ENCODE measurements at regions not wholly inside any gene's neighbourhood (a gene's known extent, or its start where the extent isn't known, plus 50 kb on each side); places are given as distances from the start of the nearest gene placed in this dataset.

DNA sequence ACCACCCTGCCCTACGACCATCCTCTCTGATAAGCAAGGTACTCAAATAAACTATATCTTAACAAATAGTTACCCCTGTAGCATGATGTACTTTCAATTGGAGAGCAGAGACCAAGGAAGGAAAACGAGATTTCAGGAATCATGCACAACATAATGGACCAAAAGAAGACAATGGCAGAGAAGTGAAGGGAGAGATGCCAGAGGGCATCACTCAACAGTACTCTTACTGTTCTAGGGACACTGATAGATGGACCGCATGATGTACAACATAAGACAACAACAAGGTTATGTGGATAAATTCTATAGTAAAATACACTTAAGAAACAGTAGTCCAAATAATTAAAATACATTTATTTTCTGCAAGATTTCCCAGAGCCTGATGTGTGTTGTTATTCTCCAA is 77.5 kb upstream of the IFNG-AS1 start:
- no peaks in the 10 kb centered on the region for H3K9me3 Mint-ChIP-seq
- H3K27me3 Mint-ChIP-seq, result no peaks in the 10 kb centered on the region
- H3K4me1 Mint-ChIP-seq (ENCODE audit: low read depth), result no peaks in the 10 kb centered on the region
- H3K27ac Mint-ChIP-seq, result no peak overlapping the region
- H3K36me3 Mint-ChIP-seq (ENCODE audit: low read depth), result no peaks in the 10 kb centered on the region
- H3K4me3 Mint-ChIP-seq, result no peak overlapping the region

DNA sequence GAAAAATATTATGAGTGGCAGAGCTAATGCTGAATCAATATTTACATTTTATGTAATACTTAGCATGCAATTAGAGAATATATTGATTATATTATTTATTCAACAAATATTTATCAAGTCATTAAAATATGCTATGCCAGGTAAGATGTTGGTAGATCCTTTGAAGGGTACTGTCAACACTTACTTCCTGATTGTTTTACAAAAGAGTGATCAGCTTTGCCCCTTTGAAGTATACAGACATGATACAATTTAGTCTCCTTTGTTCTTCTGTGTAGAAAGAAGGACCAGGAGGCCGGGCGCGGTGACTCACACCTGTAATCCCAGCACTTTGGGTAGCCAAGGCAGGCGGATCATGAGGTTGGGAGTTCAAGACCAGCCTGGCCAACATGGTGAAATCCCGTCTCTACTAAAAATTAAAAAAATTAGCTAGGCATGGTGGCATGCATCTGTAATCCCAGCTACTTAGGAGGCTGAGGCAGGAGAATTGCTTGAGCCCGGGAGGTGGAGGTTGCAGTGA is 73.9 kb upstream of the IFNG-AS1 start:
- H3K4me3 Mint-ChIP-seq, result no peak overlapping the region
- peaks cover under 1% of the 10 kb centered on the region for H3K4me1 Mint-ChIP-seq (ENCODE audit: low read depth)
- H3K27ac Mint-ChIP-seq, result no peak overlapping the region
- no peaks in the 10 kb centered on the region for H3K9me3 Mint-ChIP-seq
- no peaks in the 10 kb centered on the region for H3K36me3 Mint-ChIP-seq (ENCODE audit: low read depth)
- no peaks in the 10 kb centered on the region for H3K27me3 Mint-ChIP-seq

DNA sequence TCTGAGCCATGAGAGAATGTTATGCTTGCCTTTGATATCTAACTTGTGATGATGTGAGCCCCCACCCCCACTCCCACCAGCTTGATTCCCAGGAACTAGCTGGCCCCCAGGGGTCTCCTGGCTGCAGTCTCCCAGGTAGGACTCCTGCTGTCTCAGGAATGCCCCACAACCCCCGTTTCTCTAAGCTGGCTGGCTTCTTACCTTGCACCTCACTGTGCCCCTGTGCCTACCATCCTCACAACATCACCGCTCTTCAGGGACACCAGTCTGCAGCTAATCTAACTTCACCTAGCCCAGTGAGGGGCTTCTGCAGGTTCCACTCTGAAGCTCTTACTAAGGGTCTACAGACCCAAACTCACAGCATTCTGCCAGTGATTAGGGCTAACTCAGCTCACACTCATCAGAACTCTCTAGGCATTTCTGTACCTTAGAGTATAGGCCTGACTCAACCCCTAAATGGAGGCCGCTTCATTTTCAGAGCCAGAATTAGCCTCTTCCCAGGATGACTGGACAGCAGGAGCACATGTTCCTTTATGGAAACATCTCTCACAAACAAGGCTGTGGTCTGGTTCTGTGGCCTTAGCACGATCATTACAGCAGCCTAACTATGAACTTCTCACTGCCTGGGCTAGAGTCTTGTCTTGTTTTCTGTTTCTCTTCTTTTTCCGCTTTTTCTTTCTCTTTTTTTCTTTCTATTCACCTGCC is 72.8 kb upstream of the IFNG-AS1 start:
- Mint-ChIP-seq H3K4me1 (ENCODE audit: low read depth) (peaks cover 3% of the 10 kb centered on the region), H3K27me3 (no peaks in the 10 kb centered on the region), H3K4me3 (no peak overlapping the region), H3K36me3 (ENCODE audit: low read depth) (no peaks in the 10 kb centered on the region), H3K9me3 (no peaks in the 10 kb centered on the region), H3K27ac (no peak overlapping the region)

DNA sequence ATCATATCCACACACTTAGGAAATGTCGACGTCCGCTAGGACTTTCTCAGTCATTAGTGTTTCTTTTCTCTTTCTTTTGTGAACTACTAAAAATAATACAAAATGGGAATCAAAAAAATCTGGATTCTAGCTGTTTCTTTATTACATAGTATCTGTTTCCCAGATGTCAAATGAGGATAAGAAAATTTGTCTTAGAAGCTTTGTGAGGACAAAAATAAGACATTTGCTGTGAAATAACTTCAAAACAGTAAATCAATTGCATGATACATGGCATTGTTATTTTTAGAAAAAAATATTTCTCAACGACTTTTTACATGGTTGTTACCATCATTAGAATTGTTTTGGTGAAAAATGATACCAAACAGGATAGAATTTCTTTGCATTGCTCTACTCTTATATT is 71.4 kb upstream of the IFNG-AS1 start:
- Mint-ChIP-seq H3K4me1 (ENCODE audit: low read depth) (peaks cover 3% of the 10 kb centered on the region), H3K27ac (no peak overlapping the region), H3K27me3 (no peaks in the 10 kb centered on the region), H3K9me3 (no peaks in the 10 kb centered on the region), H3K36me3 (ENCODE audit: low read depth) (no peaks in the 10 kb centered on the region), H3K4me3 (no peak overlapping the region)

DNA sequence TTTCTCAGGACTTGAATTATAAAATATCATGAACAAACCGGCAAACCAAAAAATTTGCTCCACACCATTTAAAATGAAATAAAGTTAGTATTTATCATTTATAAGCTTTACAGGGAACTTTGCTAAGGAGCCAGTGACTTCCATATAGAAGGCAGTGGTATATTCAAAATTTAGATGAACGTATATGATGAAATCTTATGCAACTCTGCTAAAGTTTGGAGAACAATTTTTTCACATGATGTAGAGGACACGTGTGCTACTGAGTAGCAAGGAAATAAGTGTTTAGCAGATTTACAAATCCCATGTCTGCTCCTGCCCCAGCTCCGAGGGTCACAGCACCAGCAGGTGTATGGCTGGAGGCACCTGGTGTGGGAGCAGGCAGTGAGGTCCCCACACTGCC is 70.8 kb upstream of the IFNG-AS1 start:
- H3K4me3 Mint-ChIP-seq, result no peak overlapping the region
- no peaks in the 10 kb centered on the region for H3K9me3 Mint-ChIP-seq
- H3K27ac Mint-ChIP-seq, result no peak overlapping the region
- H3K27me3 Mint-ChIP-seq, result no peaks in the 10 kb centered on the region
- no peaks in the 10 kb centered on the region for H3K36me3 Mint-ChIP-seq (ENCODE audit: low read depth)
- H3K4me1 Mint-ChIP-seq (ENCODE audit: low read depth), result peaks cover 3% of the 10 kb centered on the region

GRCh38 chr12:67919406-67919805 is 69.8 kb upstream of the IFNG-AS1 start:
- H3K27me3 Mint-ChIP-seq, result peaks cover 4% of the 10 kb centered on the region
- no peak overlapping the region for H3K27ac Mint-ChIP-seq
- H3K4me1 Mint-ChIP-seq (ENCODE audit: low read depth), result peaks cover 3% of the 10 kb centered on the region
- no peaks in the 10 kb centered on the region for H3K36me3 Mint-ChIP-seq (ENCODE audit: low read depth)
- no peaks in the 10 kb centered on the region for H3K9me3 Mint-ChIP-seq
- H3K4me3 Mint-ChIP-seq, result no peak overlapping the region

GRCh38 chr12:67920413-67920812 is 68.8 kb upstream of the IFNG-AS1 start:
- Mint-ChIP-seq H3K36me3 (ENCODE audit: low read depth) (no peaks in the 10 kb centered on the region), H3K9me3 (no peaks in the 10 kb centered on the region), H3K4me3 (no peak overlapping the region), H3K27ac (no peak overlapping the region), H3K27me3 (peaks cover 4% of the 10 kb centered on the region), H3K4me1 (ENCODE audit: low read depth) (peaks cover 3% of the 10 kb centered on the region)

- Mint-ChIP-seq H3K27me3 (peaks cover 4% of the 10 kb centered on the region), H3K36me3 (ENCODE audit: low read depth) (no peaks in the 10 kb centered on the region), H3K4me1 (ENCODE audit: low read depth) (peaks cover 3% of the 10 kb centered on the region), H3K27ac (no peak overlapping the region), H3K4me3 (no peak overlapping the region), H3K9me3 (no peaks in the 10 kb centered on the region)
These were observed 68.0 kb upstream of the IFNG-AS1 start for GRCh38 chr12:67921286-67921685.

GRCh38 chr12:67922245-67922644 is 67.0 kb upstream of the IFNG-AS1 start:
- no peak overlapping the region for H3K27ac Mint-ChIP-seq
- peaks cover 3% of the 10 kb centered on the region for H3K4me1 Mint-ChIP-seq (ENCODE audit: low read depth)
- H3K4me3 Mint-ChIP-seq, result no peak overlapping the region

GRCh38 chr12:67925077-67925476 is 64.2 kb upstream of the IFNG-AS1 start:
- Mint-ChIP-seq H3K27me3 (peaks cover 4% of the 10 kb centered on the region), H3K4me3 (no peak overlapping the region)

More at GRCh38 chr12:67922245-67922644, 67.0 kb upstream of the IFNG-AS1 start:
- no peaks in the 10 kb centered on the region for H3K36me3 Mint-ChIP-seq (ENCODE audit: low read depth)
- H3K9me3 Mint-ChIP-seq, result no peaks in the 10 kb centered on the region
- H3K27me3 Mint-ChIP-seq, result peaks cover 4% of the 10 kb centered on the region

GRCh38 chr12:67925552-67925951 is 63.7 kb upstream of the IFNG-AS1 start:
- Mint-ChIP-seq H3K27me3 (peaks cover 4% of the 10 kb centered on the region), H3K4me1 (ENCODE audit: low read depth) (peaks cover under 1% of the 10 kb centered on the region), H3K4me3 (no peak overlapping the region)

More at GRCh38 chr12:67925077-67925476, 64.2 kb upstream of the IFNG-AS1 start:
- Mint-ChIP-seq H3K9me3 (no peaks in the 10 kb centered on the region), H3K4me1 (ENCODE audit: low read depth) (peaks cover 3% of the 10 kb centered on the region), H3K27ac (no peak overlapping the region), H3K36me3 (ENCODE audit: low read depth) (no peaks in the 10 kb centered on the region)

GRCh38 chr12:67926063-67926462 is 63.2 kb upstream of the IFNG-AS1 start:
- H3K4me1 Mint-ChIP-seq (ENCODE audit: low read depth), result no peaks in the 10 kb centered on the region
- H3K9me3 Mint-ChIP-seq, result no peaks in the 10 kb centered on the region
- no peak overlapping the region for H3K27ac Mint-ChIP-seq
- peaks cover 4% of the 10 kb centered on the region for H3K27me3 Mint-ChIP-seq
- no peaks in the 10 kb centered on the region for H3K36me3 Mint-ChIP-seq (ENCODE audit: low read depth)
- H3K4me3 Mint-ChIP-seq, result no peak overlapping the region

More at GRCh38 chr12:67925552-67925951, 63.7 kb upstream of the IFNG-AS1 start:
- no peaks in the 10 kb centered on the region for H3K36me3 Mint-ChIP-seq (ENCODE audit: low read depth)
- no peak overlapping the region for H3K27ac Mint-ChIP-seq
- no peaks in the 10 kb centered on the region for H3K9me3 Mint-ChIP-seq

GRCh38 chr12:67927324-67927723 is 61.9 kb upstream of the IFNG-AS1 start:
- Mint-ChIP-seq H3K27me3 (peaks cover 4% of the 10 kb centered on the region), H3K4me3 (no peak overlapping the region), H3K9me3 (no peaks in the 10 kb centered on the region), H3K36me3 (ENCODE audit: low read depth) (no peaks in the 10 kb centered on the region), H3K27ac (no peak overlapping the region), H3K4me1 (ENCODE audit: low read depth) (no peaks in the 10 kb centered on the region)

DNA sequence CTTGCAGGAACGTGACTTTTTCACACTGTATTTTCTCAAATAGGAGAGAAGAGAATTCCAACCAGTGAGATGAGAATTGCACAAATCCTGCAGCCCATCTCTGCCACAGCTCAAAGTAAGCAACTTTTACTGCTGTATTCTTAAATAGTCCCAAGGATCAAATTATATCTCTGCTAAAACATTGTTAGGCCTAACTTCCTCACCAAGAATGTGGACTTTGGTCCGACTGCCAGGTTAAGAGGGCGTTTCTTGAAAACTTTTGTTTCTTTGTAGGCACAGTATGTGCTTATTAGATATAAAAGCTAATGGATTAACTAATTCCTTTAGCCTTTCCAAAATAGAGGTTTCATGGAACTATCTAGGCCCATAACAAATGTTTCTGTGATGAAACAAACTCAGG is 61.4 kb upstream of the IFNG-AS1 start:
- no peaks in the 10 kb centered on the region for H3K9me3 Mint-ChIP-seq
- H3K4me3 Mint-ChIP-seq, result no peak overlapping the region
- peaks cover 4% of the 10 kb centered on the region for H3K27me3 Mint-ChIP-seq
- no peaks in the 10 kb centered on the region for H3K4me1 Mint-ChIP-seq (ENCODE audit: low read depth)
- H3K36me3 Mint-ChIP-seq (ENCODE audit: low read depth), result no peaks in the 10 kb centered on the region
- no peak overlapping the region for H3K27ac Mint-ChIP-seq

DNA sequence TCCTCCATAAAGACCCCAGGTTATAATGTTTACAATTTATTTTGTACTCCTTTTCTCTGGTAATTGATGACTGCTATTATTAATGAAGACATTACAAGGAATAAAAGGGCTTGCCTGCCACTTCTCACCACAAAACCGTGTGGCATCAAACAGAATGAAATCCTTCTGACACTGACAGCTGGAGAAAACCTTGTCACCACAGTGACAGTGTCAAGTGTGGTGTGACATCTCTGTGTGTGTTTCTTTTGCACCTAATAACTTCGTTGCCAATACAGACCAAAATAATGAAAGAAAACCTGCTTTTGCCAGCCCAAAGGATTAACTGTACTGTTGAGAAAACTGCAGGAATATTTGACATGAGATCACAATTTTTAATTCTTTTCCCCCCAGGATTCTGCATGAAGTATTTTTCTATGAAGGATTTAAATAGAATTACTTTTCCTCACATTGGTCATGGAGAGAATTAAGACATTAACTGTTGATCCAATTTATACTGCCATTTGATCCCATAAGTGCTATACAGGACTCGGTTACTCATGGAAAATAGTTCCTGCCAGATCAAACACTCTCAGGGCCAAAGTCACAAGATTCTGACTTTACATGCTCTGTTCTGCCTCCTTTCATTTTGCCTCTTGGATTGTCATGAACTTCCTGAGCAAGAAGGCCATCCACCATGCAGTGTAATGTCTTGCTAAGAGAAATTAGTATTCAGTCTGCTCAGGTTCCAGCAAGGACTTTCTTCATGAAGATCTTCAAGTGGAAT is 60.4 kb upstream of the IFNG-AS1 start:
- H3K4me1 Mint-ChIP-seq (ENCODE audit: low read depth), result no peaks in the 10 kb centered on the region
- H3K9me3 Mint-ChIP-seq, result no peaks in the 10 kb centered on the region
- peaks cover 2% of the 10 kb centered on the region for H3K27me3 Mint-ChIP-seq
- no peaks in the 10 kb centered on the region for H3K36me3 Mint-ChIP-seq (ENCODE audit: low read depth)
- no peak overlapping the region for H3K4me3 Mint-ChIP-seq
- H3K27ac Mint-ChIP-seq, result no peak overlapping the region
